ENCODE measurements at regions not wholly inside any gene's neighbourhood (a gene's known extent, or its start where the extent isn't known, plus 50 kb on each side); places are given as distances from the start of the nearest gene placed in this dataset.
A peak's percentile ranks its signal among the peaks of the same experiment; 100 is the strongest.

DNA sequence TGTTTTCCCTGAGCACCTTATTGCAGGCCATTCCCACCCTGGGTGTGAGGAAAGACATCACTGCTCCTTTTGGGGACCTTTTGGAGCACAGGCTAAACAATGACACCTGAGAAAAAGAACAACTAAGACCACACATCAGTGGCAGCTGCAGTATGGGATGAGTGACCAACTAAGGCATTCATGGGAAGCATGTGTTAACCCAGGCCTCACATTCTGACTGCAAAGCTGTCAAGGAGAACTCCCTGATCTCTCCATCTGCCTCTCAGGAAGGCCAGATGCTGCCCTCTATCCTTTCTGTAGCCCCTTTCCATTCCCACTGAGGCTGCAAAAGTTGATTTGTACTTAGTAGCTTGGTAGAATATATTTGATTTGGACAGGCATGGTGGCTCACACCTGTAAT, 130.5 kb upstream of the FOXN2 start:
- TF ChIP-seq GABPA (IDR thresholded peaks at IDR 0.05; ENCODE audit: low read depth), result no peak
- TF ChIP-seq POLR2AphosphoS5 (IDR thresholded peaks at IDR 0.05; ENCODE audit: low read depth), result no peak
- TF ChIP-seq, protein P1, sequence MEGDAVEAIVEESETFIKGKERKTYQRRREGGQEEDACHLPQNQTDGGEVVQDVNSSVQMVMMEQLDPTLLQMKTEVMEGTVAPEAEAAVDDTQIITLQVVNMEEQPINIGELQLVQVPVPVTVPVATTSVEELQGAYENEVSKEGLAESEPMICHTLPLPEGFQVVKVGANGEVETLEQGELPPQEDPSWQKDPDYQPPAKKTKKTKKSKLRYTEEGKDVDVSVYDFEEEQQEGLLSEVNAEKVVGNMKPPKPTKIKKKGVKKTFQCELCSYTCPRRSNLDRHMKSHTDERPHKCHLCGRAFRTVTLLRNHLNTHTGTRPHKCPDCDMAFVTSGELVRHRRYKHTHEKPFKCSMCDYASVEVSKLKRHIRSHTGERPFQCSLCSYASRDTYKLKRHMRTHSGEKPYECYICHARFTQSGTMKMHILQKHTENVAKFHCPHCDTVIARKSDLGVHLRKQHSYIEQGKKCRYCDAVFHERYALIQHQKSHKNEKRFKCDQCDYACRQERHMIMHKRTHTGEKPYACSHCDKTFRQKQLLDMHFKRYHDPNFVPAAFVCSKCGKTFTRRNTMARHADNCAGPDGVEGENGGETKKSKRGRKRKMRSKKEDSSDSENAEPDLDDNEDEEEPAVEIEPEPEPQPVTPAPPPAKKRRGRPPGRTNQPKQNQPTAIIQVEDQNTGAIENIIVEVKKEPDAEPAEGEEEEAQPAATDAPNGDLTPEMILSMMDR (IDR thresholded peaks at IDR 0.05; ENCODE audit: insufficient read depth, low read length), result no peak
- no peak for TF ChIP-seq SPI1 (IDR thresholded peaks at IDR 0.05; ENCODE audit: borderline replicate concordance, low read depth)
- Histone ChIP-seq H3K27me3 (ENCODE audit: insufficient read depth, poor library complexity, severe bottlenecking) (no peaks in the 10 kb centered on the region), H3K27ac (replicated peaks) (no peak overlapping the region), H3K4me3 (replicated peaks; ENCODE audit: insufficient read depth, low read length) (no peak overlapping the region)
- no peak for DNase-seq (ENCODE audit: low read depth in 1 of 2, low spot score in 1 of 2)

DNA sequence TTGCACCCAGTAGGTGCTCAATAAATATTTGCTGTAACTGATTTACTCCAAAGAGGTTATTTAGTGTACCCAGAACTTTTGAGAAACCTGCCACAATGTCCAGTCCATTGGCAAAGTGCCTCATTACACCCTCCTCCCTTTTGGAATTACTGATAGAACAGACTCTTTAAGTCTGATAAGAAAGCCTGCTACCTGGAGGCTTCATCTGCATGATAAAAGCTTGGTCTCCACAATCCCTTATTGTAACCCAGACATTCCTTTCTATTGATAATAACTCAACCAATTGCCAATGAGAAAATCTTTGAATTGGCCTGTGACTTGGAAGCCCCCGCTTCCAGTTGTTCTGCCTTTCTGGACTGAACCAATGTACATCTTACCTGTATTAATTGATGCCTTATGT, 127.0 kb upstream of the FOXN2 start:
- Histone ChIP-seq H3K27ac (replicated peaks) (no peak overlapping the region), H3K27me3 (ENCODE audit: insufficient read depth, poor library complexity, severe bottlenecking) (no peaks in the 10 kb centered on the region), H3K4me3 (replicated peaks; ENCODE audit: insufficient read depth, low read length) (no peak overlapping the region)
- TF ChIP-seq, protein P2, sequence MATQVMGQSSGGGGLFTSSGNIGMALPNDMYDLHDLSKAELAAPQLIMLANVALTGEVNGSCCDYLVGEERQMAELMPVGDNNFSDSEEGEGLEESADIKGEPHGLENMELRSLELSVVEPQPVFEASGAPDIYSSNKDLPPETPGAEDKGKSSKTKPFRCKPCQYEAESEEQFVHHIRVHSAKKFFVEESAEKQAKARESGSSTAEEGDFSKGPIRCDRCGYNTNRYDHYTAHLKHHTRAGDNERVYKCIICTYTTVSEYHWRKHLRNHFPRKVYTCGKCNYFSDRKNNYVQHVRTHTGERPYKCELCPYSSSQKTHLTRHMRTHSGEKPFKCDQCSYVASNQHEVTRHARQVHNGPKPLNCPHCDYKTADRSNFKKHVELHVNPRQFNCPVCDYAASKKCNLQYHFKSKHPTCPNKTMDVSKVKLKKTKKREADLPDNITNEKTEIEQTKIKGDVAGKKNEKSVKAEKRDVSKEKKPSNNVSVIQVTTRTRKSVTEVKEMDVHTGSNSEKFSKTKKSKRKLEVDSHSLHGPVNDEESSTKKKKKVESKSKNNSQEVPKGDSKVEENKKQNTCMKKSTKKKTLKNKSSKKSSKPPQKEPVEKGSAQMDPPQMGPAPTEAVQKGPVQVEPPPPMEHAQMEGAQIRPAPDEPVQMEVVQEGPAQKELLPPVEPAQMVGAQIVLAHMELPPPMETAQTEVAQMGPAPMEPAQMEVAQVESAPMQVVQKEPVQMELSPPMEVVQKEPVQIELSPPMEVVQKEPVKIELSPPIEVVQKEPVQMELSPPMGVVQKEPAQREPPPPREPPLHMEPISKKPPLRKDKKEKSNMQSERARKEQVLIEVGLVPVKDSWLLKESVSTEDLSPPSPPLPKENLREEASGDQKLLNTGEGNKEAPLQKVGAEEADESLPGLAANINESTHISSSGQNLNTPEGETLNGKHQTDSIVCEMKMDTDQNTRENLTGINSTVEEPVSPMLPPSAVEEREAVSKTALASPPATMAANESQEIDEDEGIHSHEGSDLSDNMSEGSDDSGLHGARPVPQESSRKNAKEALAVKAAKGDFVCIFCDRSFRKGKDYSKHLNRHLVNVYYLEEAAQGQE (IDR thresholded peaks at IDR 0.05; ENCODE audit: insufficient replicate concordance, low read depth), result no peak
- TF ChIP-seq POLR2AphosphoS5 (IDR thresholded peaks at IDR 0.05; ENCODE audit: low read depth) (no peak), GABPA (IDR thresholded peaks at IDR 0.05; ENCODE audit: low read depth) (no peak), SPI1 (IDR thresholded peaks at IDR 0.05; ENCODE audit: borderline replicate concordance, low read depth) (no peak)
- TF ChIP-seq, protein P1 (IDR thresholded peaks at IDR 0.05; ENCODE audit: insufficient read depth, low read length), result no peak
- DNase-seq (ENCODE audit: low read depth in 1 of 2, low spot score in 1 of 2), result no peak

DNA sequence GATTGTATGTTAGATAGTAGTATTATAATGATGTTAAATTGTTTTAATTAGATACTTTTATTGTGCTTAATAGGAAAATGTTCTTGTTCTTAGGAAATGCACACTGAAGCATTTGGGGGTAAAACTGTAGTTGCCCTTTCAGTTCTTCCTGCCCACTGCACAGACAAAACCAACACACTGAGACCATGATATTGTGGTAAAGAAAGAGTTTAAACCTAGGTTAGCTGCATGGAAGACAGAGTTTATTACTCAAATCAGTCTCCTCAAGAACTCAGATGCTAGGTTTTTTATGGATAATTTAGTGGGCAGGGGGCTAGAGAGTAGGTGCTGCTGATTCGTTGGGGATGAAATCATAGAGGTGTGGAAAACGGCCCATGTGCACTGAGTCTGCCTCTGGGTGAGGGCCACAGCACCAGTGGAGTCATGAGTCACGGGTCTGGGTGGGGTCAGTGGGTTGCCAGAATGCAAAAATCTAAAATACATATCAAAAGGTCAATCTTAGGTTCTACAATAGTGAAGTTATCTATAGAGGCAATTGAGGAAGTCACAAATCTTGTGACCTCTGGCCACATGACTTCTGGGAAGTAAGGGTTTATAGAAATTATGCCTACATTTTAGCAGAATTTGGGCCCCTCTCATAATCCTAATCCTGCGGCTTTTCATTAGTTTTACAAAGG, 124.8 kb upstream of the FOXN2 start:
- peak; percentile 79 for TF ChIP-seq SPI1 (IDR thresholded peaks at IDR 0.05; ENCODE audit: borderline replicate concordance, low read depth)
- TF ChIP-seq POLR2AphosphoS5 (IDR thresholded peaks at IDR 0.05; ENCODE audit: low read depth), result no peak
- TF ChIP-seq GABPA (IDR thresholded peaks at IDR 0.05; ENCODE audit: low read depth), result no peak
- TF ChIP-seq, protein P1 (IDR thresholded peaks at IDR 0.05; ENCODE audit: insufficient read depth, low read length), result no peak
- TF ChIP-seq, protein P2 (IDR thresholded peaks at IDR 0.05; ENCODE audit: insufficient replicate concordance, low read depth), result no peak
- DNase-seq (ENCODE audit: low read depth in 1 of 2, low spot score in 1 of 2), result peak in 1 of 2 experiments; percentile 29
- H3K4me3 ChIP-seq (replicated peaks; ENCODE audit: insufficient read depth, low read length), result no peak overlapping the region
- no peaks in the 10 kb centered on the region for H3K27me3 ChIP-seq (ENCODE audit: insufficient read depth, poor library complexity, severe bottlenecking)
- H3K27ac ChIP-seq (replicated peaks), result peak overlapping the region; percentile 46

DNA sequence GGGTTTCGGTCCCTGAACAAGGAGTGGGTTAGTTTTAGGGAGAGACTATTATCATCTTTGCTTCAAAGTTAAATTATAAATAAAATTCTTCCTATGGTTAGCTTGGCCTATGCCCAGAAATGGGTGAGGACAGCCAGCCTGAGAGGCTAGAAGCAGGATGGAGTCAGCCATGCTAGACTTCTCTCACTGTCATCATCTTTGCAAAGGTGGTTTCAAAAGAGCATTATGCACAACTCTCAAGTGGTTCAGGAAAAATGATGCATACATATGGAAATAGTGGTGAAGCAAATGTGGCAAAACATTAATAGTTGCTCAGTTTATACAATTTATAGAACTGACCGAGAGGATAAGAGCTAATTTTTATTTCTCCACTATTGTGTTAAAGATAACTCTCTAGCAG, 124.3 kb upstream of the FOXN2 start:
- DNase-seq (ENCODE audit: low read depth in 1 of 2, low spot score in 1 of 2), result no peak
- no peak overlapping the region for H3K4me3 ChIP-seq (replicated peaks; ENCODE audit: insufficient read depth, low read length)
- peak overlapping the region; percentile 46 for H3K27ac ChIP-seq (replicated peaks)
- TF ChIP-seq GABPA (IDR thresholded peaks at IDR 0.05; ENCODE audit: low read depth) (no peak), SPI1 (IDR thresholded peaks at IDR 0.05; ENCODE audit: borderline replicate concordance, low read depth) (no peak), POLR2AphosphoS5 (IDR thresholded peaks at IDR 0.05; ENCODE audit: low read depth) (no peak)
- TF ChIP-seq, protein P2 (IDR thresholded peaks at IDR 0.05; ENCODE audit: insufficient replicate concordance, low read depth), result no peak
- TF ChIP-seq, protein P1 (IDR thresholded peaks at IDR 0.05; ENCODE audit: insufficient read depth, low read length), result no peak
- no peaks in the 10 kb centered on the region for H3K27me3 ChIP-seq (ENCODE audit: insufficient read depth, poor library complexity, severe bottlenecking)
